NCI-H345 treated with DMSO at 0.1 percent for 48 hours (cell line): ENCODE measurements at regions not wholly inside any gene's neighbourhood (a gene's known extent, or its start where the extent isn't known, plus 50 kb on each side); places are given as distances from the start of the nearest gene placed in this dataset.
"Not testable (repeated sequence)": the region's sequence is repeated elsewhere in the genome, so short reads cannot be mapped to it uniquely, and the experiment has no call there.

ENCODE experiments used
- DNase-seq: peaks from one replicate; lab custom pipeline; 2025; ENCODE audit not compliant: unreplicated experiment; lab: John Stamatoyannopoulos, UW

DNA sequence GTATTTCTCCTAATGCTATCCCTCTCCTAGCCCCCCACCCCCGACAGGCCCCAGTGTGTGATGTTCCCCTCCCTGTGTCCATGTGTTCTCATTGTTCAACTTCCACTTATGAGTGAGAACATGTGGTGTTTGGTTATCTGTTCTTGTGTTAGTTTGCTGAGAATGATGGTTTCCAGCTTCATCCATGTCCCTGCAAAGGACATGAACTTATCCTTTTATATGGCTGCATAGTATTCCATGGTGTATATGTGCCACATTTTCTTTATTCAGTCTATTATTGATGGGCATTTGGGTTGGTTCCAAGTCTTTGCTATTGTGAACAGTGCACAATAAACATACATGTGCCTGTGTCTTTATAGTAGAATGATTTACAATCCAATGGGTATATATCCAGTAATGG is 362.0 kb upstream of the GYPC start:
- DNase-seq, result not testable (repeated sequence)

DNA sequence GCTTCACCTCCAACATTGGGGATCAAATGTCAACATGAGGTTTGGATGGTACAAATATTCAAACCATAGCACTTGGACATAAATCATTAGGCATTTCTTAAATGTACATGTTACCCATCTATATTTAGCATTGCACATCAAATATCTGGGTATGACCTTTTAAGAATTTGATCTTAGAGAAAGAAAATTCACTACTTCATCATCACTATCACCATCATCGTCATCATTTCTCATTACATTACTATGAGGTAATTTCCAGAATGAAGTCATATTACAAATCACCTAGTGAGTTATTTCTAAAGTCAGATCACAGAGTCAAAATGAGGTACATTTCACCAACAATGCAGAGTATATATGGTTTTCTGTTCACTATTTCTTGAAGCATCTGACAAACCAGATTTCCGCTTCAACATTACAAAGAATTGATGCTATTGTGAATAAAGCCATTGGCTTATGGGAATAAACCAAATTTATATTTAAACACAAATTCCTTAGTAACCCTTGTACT is 356.4 kb upstream of the GYPC start:
- DNase-seq, result no peak

DNA sequence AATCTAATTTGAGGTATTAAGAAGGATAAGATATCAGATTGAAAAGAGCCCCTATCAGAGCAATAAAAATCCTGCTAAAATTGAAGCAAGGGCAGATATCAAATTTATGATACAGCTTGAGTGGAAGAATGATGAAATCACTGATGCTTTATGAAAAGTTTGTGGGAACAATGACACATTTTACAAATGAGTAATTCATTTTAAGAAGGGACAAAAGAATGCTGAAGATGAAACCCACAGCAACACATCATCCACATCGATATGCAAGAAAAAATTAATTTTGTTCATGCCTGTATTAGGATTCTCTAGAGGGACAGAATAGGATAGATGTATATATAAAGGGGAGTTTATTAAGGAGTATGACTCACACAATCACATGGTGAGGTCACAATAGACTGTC is 355.6 kb upstream of the GYPC start:
- DNase-seq, result no peak

DNA sequence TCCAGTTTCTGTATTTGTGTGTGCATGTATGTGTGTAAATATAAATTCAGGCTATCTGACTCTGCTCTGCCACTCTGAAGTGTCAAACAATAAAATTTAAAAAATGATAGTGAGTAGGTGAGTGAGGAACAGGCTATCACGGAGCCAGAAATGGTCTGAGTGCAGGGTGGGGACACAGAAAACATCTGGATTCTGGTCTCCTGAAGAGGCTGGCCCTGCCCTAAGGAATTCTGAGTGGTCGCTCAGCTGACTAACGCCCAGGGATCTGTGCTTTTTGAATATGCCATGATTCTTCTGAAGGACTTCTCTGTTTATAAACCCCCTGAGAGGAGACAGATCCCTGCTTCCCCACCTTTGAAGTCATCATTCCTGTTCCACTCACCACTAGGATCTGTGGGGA is 353.9 kb upstream of the GYPC start:
- no peak for DNase-seq

DNA sequence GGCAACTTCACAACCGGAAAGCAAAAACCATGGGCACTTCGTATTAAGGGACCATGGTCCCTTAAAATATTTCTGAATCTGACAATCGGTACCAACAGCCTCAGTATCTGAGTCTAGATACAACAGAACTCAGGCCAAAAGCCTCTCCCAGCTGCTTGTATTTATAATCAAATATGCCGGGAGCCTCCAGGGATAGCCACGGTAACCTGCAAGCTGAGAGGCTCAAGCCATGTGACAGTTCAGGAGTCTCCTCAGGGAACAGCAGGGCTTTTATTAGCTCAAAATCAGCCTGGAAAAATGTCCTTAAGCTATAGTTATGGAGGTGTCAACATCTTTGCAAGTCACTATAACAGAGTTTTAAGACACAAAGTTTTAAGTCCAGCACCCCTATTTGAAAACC is 352.8 kb upstream of the GYPC start:
- no peak for DNase-seq

DNA sequence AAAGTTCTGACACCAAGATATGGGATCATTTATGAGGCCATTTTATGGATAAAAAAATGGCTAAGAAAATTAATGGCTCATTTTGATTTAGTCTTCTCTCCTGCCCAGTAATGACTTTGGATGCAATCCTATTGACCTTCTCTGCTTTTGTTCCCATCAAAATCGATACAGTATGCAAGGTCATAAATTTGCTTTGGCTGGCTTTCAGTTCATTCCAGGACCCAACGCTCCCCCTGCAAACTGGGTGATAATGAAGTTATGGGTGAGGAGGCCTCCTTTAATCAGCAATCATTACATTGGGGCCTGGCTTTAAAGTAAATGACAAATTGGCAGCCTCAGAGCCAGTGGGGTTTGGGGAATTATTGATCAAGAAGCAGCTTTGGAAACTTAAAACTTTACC is 351.8 kb upstream of the GYPC start:
- DNase-seq, result no peak

DNA sequence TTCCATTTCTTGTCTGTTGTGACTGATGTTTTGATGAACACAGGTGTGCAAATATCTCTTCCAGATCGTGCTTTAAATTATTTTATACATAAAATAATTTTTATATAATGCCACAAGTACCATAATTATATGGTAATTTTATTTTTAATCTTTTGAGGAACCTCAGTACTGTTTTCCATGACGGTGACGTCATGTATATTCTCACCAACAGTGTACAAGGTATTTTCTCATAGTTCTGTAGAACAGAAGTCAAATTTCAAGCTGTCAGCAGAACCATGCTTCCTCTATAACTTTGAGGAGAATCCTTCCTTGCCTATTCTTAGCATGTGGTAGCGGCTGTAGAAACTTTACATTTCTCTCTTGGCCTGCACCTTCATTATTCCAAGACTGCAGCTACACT is 349.4 kb upstream of the GYPC start:
- no peak for DNase-seq

DNA sequence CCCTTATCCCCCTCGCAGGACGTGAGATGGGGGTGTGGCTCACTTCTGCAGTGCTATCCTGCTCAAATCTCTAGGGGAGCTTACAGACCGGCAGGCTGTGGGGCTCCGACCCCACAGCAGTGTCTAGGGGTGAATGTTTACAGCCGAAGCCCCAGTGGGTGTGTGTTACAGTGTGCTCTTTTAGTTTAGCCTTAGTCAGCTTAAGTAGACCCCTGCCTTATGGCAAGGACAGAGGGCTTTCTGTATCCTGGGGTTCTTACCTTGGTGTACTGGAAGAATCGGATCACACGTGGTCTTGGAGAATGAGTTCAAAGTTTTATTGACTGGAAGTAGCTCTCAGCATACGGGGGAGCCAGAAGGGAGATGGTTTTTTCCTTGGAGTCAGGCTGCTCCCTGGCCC is 348.2 kb upstream of the GYPC start:
- DNase-seq, result no peak

DNA sequence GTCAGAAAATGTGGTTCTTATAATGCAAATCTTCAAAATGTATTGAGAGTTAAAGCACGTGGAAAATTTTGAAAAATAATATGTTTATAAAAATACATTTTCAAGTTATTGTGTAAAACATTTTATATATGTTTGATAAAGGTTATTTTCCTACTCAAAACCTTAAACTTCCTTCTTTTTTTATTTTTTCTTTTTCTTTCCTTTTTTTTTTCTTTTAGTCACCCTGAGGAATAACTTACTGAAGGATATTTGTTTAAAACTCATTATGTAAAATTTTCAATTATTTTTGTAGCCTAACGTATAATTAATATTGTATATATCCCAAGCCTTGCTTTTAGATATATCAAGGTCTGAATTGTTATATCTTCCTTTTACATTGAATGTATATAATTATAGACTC is 346.8 kb upstream of the GYPC start:
- no peak for DNase-seq

DNA sequence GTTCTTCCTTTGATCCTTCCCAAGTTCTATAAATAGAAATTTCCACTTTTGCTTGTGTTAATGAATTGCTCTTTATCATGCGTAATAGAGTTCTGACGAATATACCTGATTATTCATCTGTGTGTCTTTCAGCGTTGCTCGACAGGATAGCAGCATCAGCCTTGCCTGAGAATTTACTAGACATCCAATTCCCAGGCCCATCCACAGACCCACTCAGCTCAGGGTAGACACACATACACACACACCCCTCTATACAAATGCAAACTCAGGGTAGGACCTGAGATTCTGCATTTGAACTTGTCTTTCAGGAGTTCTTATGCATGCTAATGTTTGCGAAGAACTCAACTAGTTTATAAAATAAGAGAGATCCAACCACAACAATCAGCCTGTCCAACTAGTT is 343.4 kb upstream of the GYPC start:
- no peak for DNase-seq

DNA sequence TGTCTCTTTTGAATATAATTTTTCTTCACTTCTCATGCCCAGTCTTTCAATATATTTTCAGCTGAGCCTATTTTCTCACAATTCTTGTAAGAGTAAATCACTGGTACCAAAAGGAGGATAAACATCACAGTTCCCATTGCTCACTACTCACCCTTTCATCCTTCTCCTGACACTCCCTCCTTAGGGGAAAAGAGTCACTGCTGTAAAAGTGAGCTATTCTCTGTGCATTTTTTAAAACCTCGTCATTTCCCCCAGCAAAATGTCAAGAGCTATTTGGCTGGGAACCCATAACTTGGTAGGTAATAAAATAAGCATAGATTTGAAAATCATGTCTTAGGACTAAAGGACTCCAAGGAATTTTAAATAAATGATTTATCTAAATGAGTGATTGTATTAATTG is 340.1 kb upstream of the GYPC start:
- no peak for DNase-seq

DNA sequence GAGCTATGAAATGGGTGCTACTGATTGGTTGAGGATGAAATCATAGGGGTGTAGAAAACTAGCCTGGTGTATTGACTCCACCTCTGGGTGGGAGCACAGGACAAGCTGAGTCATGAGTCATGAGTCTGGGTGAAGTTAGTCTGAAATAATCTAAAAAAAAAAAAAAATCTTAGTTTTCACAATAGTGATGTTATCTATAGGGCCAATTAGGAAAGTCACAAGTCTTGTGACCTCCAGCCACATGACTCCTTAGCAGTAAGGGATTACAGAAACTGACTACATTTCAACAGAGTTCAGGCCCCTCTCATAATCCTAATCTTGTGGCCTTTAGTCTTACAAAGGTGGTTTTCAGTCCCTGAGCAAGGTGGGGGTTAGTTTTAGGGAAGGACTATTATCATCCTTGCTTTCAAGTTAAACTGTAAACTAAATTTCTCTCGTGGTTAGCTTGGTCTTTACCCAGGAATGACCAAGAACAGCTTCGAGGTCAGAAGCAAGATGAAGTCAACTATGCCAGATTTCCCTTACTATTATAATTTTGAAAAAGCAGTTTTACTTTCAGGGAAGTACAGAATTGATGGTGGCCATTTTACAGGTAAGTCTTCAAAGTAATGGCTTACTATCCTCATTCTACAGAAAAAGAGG is 338.0 kb upstream of the GYPC start:
- no peak for DNase-seq

DNA sequence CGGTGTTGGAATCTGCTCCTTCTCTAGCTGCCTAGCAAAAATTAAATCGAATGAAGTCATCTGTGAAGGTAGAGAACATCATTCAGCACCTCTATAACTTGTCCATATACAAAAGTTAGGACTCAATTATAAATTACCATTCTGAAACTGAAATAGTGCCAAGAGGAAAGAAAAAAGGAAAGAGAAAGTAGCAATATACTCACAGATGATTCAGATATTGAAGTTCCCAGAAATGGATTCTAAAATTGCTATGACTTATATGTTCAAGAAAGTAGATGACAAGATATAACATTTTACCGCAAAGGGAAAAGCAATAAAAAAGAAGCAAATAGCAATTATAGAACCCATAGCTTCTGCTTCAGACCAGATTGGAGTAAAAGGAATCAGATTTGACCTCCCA is 333.6 kb upstream of the GYPC start:
- DNase-seq, result no peak

DNA sequence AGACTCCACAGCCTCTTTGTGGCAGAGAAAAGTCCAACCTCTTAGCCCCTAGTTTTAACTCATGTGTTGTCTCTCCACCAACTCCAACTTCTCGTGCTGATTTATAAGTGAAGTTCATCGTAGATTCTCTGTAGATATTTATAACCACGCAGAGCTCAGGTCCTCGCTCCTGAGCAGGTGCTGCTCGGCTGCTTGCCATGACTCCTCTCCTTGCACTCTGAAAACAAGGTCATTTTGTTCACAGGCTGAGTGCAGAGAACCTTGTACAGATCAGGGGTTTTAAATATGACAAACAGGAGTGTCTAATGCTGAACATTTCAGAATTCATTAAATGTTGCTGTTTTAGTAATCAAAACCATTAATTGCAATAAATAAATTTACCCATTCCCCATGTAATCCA is 330.8 kb upstream of the GYPC start:
- DNase-seq, result no peak

DNA sequence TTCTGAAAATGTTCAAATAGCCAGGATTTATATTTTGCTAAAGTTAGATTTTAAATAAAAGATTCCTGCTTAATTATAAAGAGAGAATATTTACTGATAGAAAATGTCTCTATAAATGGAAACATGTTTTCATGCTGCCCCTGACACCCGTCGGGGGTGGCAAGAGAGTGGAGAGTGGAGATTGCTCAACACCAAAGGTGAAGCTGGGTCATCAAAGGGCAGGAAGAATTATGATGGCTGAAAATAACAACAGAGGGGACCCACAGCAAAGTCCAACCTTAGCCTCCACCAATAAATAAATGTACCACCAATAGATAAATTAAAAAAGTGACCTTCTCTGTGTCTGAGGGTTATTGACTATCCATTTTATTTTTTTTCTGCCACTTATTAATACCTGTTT is 326.8 kb upstream of the GYPC start:
- DNase-seq, result no peak

DNA sequence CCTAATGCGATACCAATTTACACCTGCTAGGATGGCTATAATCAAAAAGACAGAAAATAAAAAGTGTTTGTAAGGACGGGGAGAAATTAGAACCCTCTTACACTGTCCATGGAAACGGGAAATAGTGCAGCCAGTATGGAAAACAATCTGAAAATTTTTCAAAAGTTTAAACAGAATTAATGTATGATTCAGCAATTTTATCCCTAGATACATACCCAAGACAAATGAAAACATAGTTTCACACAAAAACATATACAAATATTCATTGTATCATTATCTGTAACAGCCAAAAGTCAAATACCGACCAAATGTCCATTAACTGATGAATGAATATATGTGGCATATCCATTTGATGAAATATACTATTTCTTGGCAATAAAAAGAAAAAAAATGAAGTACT is 313.5 kb upstream of the GYPC start:
- no peak for DNase-seq

DNA sequence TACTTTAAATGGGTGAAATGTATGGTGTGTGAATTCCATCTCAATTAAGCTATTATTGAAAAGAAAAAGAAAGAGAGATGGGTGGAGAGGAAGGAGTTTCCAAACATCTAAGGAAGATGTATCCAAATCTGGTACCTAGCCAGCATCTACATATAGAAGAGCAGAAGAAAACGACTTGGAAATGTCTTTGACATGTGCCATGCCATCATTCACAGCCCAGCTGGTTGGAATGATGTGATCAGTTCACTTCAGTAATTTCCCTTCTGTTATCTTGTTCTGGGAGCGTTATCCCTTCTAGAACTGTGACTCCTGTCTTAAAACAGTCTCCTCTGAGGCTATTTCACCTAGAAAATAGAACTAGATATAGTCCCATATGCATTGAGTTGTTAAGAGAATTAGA is 312.8 kb upstream of the GYPC start:
- no peak for DNase-seq

DNA sequence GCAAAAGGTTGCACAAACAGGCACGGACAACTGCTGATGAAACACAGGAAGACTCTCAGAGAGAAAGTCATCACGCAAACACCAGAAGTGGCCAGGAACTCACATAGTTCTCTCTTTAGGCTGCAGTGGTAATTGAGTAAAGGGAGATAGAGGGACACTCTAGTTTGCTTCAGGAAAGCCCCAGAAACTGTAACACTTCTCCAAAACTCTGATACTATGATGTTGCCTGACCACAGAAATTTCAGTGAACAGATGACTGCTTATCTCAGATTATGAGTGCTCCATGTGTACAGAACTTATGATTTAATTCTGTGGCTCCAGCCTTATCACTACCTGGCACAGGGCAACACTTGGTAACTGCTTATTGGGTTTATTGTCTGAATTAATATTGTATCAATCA is 311.5 kb upstream of the GYPC start:
- DNase-seq, result no peak

DNA sequence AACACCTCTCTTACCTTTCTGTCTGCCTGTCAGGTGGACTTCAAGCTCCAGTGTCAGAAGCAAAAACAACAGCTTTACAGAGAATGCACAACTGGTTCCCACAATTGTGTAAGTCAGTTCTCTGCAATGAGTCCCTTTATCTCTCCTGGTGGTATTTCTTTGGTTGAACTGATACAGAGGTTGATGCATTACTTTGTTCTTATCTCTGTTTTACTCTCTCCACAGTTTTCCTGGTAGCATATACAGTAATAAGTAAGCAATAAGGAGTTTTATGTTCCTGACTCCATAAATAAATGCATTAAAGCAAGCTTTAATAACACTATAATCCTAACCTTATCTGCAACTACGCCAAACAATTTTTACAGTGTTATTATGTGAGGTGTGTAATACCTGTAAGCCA is 310.3 kb upstream of the GYPC start:
- no peak for DNase-seq

DNA sequence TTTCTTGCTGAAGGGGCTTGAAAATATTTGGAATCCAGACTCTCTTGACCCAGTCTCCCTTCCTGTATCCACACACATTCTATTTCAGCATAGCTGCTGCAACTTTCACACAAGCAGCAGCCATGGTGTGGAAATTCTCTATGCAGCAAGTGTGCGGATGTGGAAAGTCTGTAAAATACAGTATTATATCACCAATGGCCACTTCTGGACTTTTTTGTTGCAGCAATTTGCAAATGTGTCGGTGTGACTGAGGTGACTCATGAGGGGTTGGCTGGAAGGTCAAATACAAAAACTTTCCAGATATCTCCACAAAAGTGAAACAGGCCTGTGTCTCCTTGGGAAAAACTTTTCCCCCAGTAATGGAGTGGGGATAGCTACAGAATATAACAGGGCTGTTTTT is 299.3 kb upstream of the GYPC start:
- no peak for DNase-seq

DNA sequence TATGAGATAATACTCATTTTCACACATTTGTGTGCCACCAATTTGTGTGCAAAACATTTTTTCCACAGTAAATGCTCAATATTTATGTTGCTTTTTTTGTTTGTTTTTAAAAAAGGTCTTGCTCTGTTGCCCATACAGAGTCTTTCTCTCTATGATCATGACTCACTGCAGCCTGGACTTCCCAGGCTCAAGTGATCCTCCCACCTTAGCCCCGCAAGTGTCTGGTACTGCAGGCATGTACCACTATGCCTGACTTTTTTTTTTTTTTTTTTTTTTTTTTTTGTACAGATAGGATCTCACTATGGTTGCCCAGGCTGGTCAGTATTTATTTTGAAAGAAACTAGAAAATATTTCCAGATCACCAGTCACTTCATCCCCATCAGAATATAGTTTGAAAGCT is 297.8 kb upstream of the GYPC start:
- DNase-seq, result no peak

DNA sequence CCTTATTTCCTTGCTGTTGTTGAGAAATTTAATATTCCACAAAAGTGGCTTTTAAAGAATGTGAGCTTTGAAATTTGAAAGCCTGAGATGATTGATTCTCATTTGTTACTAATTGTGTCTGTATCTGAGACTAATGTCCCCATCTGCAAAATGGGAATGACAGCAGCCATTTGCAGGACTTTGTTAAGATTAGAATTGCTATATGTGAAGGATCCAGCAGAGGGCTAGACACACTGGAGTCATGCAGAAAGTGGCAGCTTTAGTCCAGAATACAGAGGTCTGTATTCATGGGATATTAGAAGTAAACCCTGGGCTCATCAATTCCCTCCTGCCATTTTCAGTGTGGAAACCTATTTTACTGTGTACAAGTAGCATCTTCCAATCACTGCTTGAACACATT is 296.5 kb upstream of the GYPC start:
- DNase-seq, result no peak

DNA sequence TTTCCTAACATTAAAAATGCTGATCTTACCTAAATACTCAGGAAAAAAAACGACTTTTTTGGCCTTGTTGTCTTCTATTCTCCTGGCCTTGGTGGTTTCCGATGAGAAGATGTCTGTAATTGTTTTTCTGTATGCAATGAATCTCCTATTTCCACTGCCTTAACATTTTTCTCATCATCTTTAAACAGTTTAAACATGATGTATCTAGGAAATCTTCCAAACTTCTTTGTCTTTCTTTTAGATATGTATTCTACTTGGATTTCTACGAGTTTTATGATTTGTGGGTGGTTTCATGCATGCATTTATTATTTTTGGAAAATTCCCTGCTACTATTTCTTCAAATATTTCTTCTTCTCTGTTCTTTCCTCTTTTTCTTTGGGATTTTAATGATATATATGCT is 288.6 kb upstream of the GYPC start:
- DNase-seq, result no peak

DNA sequence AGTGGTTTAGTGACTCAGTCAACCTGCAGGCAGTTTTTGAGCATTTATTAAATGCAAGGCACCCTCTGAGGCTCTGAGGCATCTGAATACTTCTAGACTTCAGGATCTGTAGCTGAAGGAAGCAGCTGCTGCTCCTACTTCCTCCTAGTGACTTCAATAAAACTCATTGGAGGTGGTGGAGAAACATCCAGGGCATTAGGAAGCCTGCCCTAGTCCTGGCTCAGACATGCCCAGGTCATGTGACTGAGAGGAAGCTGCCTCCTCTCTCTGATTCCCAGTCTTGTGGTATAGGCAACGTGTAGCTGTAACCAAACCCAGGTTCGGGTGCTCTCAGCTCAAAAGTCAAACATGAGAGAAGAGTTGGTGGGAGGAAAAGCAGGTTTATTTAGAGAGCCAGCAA is 287.2 kb upstream of the GYPC start:
- DNase-seq, result no peak
